T-helper 1 cell treated with Interleukin-12 subunit alpha and Interleukin-12 subunit beta and Interleukin-4 antibody, amounts not matched to agents 30 μg/mL and 1 μg/mL, for 36 hours (primary cell): ENCODE measurements at regions not wholly inside any gene's neighbourhood (a gene's known extent, or its start where the extent isn't known, plus 50 kb on each side); places are given as distances from the start of the nearest gene placed in this dataset.

Experiments
- H3K27ac Mint-ChIP-seq: one replicate; pipeline ENCODE4 v1.8.0; 2021; ENCODE audit warnings: mild to moderate bottlenecking, mixed read lengths
- H3K27me3 Mint-ChIP-seq: one replicate; pipeline ENCODE4 v1.8.0; 2021; ENCODE audit warnings: low read depth, mixed read lengths
- H3K36me3 Mint-ChIP-seq: one replicate; pipeline ENCODE4 v1.8.0; 2021; ENCODE audit warnings: low read depth, mixed read lengths
- H3K4me1 Mint-ChIP-seq: one replicate; pipeline ENCODE4 v1.8.0; 2021; ENCODE audit warnings: low read depth, mixed read lengths
- H3K4me3 Mint-ChIP-seq: one replicate; pipeline ENCODE4 v1.8.0; 2021; ENCODE audit warnings: mild to moderate bottlenecking, moderate library complexity, mixed read lengths
- H3K9me3 Mint-ChIP-seq: one replicate; pipeline ENCODE4 v1.8.0; 2021; ENCODE audit warnings: mixed read lengths

- no peaks in the 10 kb centered on the region for H3K36me3 Mint-ChIP-seq
- H3K9me3 Mint-ChIP-seq = no peaks in the 10 kb centered on the region
- no peak overlapping the region for H3K4me3 Mint-ChIP-seq
- no peak overlapping the region for H3K27ac Mint-ChIP-seq
- H3K4me1 Mint-ChIP-seq = peaks cover 2% of the 10 kb centered on the region
- H3K27me3 Mint-ChIP-seq = no peaks in the 10 kb centered on the region
Measured at GRCh38 chr6:126173265-126173664, 166.7 kb upstream of the CENPW start.

GRCh38 chr6:126174697-126175096, 165.2 kb upstream of the CENPW start:
- no peaks in the 10 kb centered on the region for H3K36me3 Mint-ChIP-seq
- no peak overlapping the region for H3K27ac Mint-ChIP-seq
- H3K27me3 Mint-ChIP-seq = no peaks in the 10 kb centered on the region
- peaks cover 2% of the 10 kb centered on the region for H3K4me1 Mint-ChIP-seq
- H3K9me3 Mint-ChIP-seq = no peaks in the 10 kb centered on the region
- H3K4me3 Mint-ChIP-seq = no peak overlapping the region

- Mint-ChIP-seq H3K4me3 (no peak overlapping the region), H3K27ac (no peak overlapping the region), H3K27me3 (no peaks in the 10 kb centered on the region), H3K9me3 (no peaks in the 10 kb centered on the region), H3K36me3 (no peaks in the 10 kb centered on the region), H3K4me1 (peaks cover 2% of the 10 kb centered on the region)
Measured at GRCh38 chr6:126175251-126175650, 164.7 kb upstream of the CENPW start.

GRCh38 chr6:126176282-126176681, 163.6 kb upstream of the CENPW start:
- no peak overlapping the region for H3K27ac Mint-ChIP-seq
- H3K4me1 Mint-ChIP-seq = no peaks in the 10 kb centered on the region
- H3K27me3 Mint-ChIP-seq = no peaks in the 10 kb centered on the region
- no peaks in the 10 kb centered on the region for H3K36me3 Mint-ChIP-seq
- H3K9me3 Mint-ChIP-seq = no peaks in the 10 kb centered on the region
- no peak overlapping the region for H3K4me3 Mint-ChIP-seq

- Mint-ChIP-seq H3K27me3 (no peaks in the 10 kb centered on the region), H3K9me3 (no peaks in the 10 kb centered on the region), H3K4me3 (no peak overlapping the region), H3K36me3 (no peaks in the 10 kb centered on the region), H3K4me1 (no peaks in the 10 kb centered on the region), H3K27ac (no peak overlapping the region)
Measured at GRCh38 chr6:126180585-126180984, 159.3 kb upstream of the CENPW start.

GRCh38 chr6:126181173-126181741, 158.7 kb upstream of the CENPW start:
- no peaks in the 10 kb centered on the region for H3K9me3 Mint-ChIP-seq
- no peak overlapping the region for H3K4me3 Mint-ChIP-seq
- no peaks in the 10 kb centered on the region for H3K27me3 Mint-ChIP-seq
- no peak overlapping the region for H3K27ac Mint-ChIP-seq
- H3K36me3 Mint-ChIP-seq = no peaks in the 10 kb centered on the region
- no peaks in the 10 kb centered on the region for H3K4me1 Mint-ChIP-seq

- Mint-ChIP-seq H3K27me3 (no peaks in the 10 kb centered on the region), H3K27ac (no peak overlapping the region), H3K9me3 (no peaks in the 10 kb centered on the region), H3K4me1 (no peaks in the 10 kb centered on the region), H3K36me3 (no peaks in the 10 kb centered on the region), H3K4me3 (no peak overlapping the region)
Measured at GRCh38 chr6:126181890-126182289, 158.0 kb upstream of the CENPW start.

GRCh38 chr6:126182650-126183311, 157.1 kb upstream of the CENPW start:
- H3K9me3 Mint-ChIP-seq = no peaks in the 10 kb centered on the region
- no peaks in the 10 kb centered on the region for H3K27me3 Mint-ChIP-seq
- H3K36me3 Mint-ChIP-seq = no peaks in the 10 kb centered on the region
- no peak overlapping the region for H3K27ac Mint-ChIP-seq
- no peak overlapping the region for H3K4me3 Mint-ChIP-seq
- no peaks in the 10 kb centered on the region for H3K4me1 Mint-ChIP-seq

- Mint-ChIP-seq H3K36me3 (no peaks in the 10 kb centered on the region), H3K4me1 (no peaks in the 10 kb centered on the region), H3K4me3 (no peak overlapping the region), H3K27ac (no peak overlapping the region), H3K9me3 (no peaks in the 10 kb centered on the region), H3K27me3 (peaks cover 6% of the 10 kb centered on the region)
Measured at GRCh38 chr6:126185774-126186173, 154.1 kb upstream of the CENPW start.

GRCh38 chr6:126188279-126188909, 151.5 kb upstream of the CENPW start:
- Mint-ChIP-seq H3K4me1 (no peaks in the 10 kb centered on the region), H3K9me3 (no peaks in the 10 kb centered on the region), H3K36me3 (no peaks in the 10 kb centered on the region), H3K27ac (no peak overlapping the region), H3K27me3 (peaks cover 6% of the 10 kb centered on the region), H3K4me3 (no peak overlapping the region)

- no peaks in the 10 kb centered on the region for H3K9me3 Mint-ChIP-seq
- H3K4me3 Mint-ChIP-seq = no peak overlapping the region
- H3K4me1 Mint-ChIP-seq = peaks cover 8% of the 10 kb centered on the region
- H3K27me3 Mint-ChIP-seq = no peaks in the 10 kb centered on the region
- no peak overlapping the region for H3K27ac Mint-ChIP-seq
- no peaks in the 10 kb centered on the region for H3K36me3 Mint-ChIP-seq
Measured at GRCh38 chr6:126195625-126196236, 144.2 kb upstream of the CENPW start.

GRCh38 chr6:126198631-126199030, 141.3 kb upstream of the CENPW start:
- Mint-ChIP-seq H3K4me3 (no peak overlapping the region), H3K4me1 (peaks cover 8% of the 10 kb centered on the region), H3K27me3 (no peaks in the 10 kb centered on the region), H3K9me3 (no peaks in the 10 kb centered on the region), H3K36me3 (peaks cover 1% of the 10 kb centered on the region), H3K27ac (no peak overlapping the region)

GRCh38 chr6:126199466-126199865, 140.4 kb upstream of the CENPW start:
- Mint-ChIP-seq H3K4me1 (peaks cover 8% of the 10 kb centered on the region), H3K27me3 (no peaks in the 10 kb centered on the region), H3K36me3 (peaks cover 1% of the 10 kb centered on the region), H3K4me3 (no peak overlapping the region), H3K9me3 (no peaks in the 10 kb centered on the region), H3K27ac (no peak overlapping the region)

GRCh38 chr6:126202707-126203106, 137.2 kb upstream of the CENPW start:
- no peaks in the 10 kb centered on the region for H3K27me3 Mint-ChIP-seq
- peaks cover 8% of the 10 kb centered on the region for H3K4me1 Mint-ChIP-seq
- no peaks in the 10 kb centered on the region for H3K9me3 Mint-ChIP-seq
- H3K27ac Mint-ChIP-seq = no peak overlapping the region
- peaks cover 1% of the 10 kb centered on the region for H3K36me3 Mint-ChIP-seq
- H3K4me3 Mint-ChIP-seq = no peak overlapping the region

- peaks cover 1% of the 10 kb centered on the region for H3K36me3 Mint-ChIP-seq
- H3K4me3 Mint-ChIP-seq = no peak overlapping the region
- peaks cover 7% of the 10 kb centered on the region for H3K4me1 Mint-ChIP-seq
- no peaks in the 10 kb centered on the region for H3K27me3 Mint-ChIP-seq
- no peaks in the 10 kb centered on the region for H3K9me3 Mint-ChIP-seq
- no peak overlapping the region for H3K27ac Mint-ChIP-seq
Measured at GRCh38 chr6:126204126-126204525, 135.8 kb upstream of the CENPW start.
